GM12878 (cell line): ENCODE measurements at regions not wholly inside any gene's neighbourhood (a gene's known extent, or its start where the extent isn't known, plus 50 kb on each side); places are given as distances from the start of the nearest gene placed in this dataset.

Source experiments
- CBX3 ChIP-seq: fragments of 200-600 bp; sonication (generic); IDR thresholded peaks from 2 replicates; pipeline ENCODE4 v1.6.1; 2016; ENCODE audit warnings: low read depth, borderline replicate concordance
- CEBPB ChIP-seq, 2 experiments: fragments of 150-350 bp in 1 of 2; IDR thresholded peaks; 2 replicates each; pipeline ENCODE4 v1.6.1; 2012 to 2014; ENCODE audit warnings: low read depth in 2 of 2, low read length in 2 of 2, borderline replicate concordance in 1 of 2, inconsistent platforms in 1 of 2
- DPF2 ChIP-seq: fragments of 450-650 bp; IDR thresholded peaks from 2 replicates; pipeline ENCODE4 v1.6.1; 2017; ENCODE audit warnings: mild to moderate bottlenecking
- E2F8 ChIP-seq: fragments of 450-650 bp; IDR thresholded peaks from 2 replicates; pipeline ENCODE4 v1.6.1; 2018; ENCODE audit warnings: mild to moderate bottlenecking, low read depth, moderate library complexity; ENCODE audit not compliant: partially characterized antibody
- EGR1 ChIP-seq, 2 experiments: IDR thresholded peaks; 1 replicate in 1 of 2; 2 replicates in 1 of 2; pipeline ENCODE4 v1.6.1; 2011 to 2012; ENCODE audit warnings: low read depth in 2 of 2, low read length in 2 of 2, borderline replicate concordance in 1 of 2, mild to moderate bottlenecking in 1 of 2, moderate library complexity in 1 of 2
- GABPA ChIP-seq: IDR thresholded peaks from 2 replicates; pipeline ENCODE4 v1.6.1; 2014; ENCODE audit warnings: antibody characterized with exemption, low read depth, mild to moderate bottlenecking, inconsistent platforms
- GATAD2B ChIP-seq: fragments of 450-650 bp; conservative IDR thresholded peaks from 2 replicates; pipeline ENCODE4 v1.6.1; 2017; ENCODE audit warnings: low read depth, mild to moderate bottlenecking, moderate library complexity
- HDGF ChIP-seq: fragments of 450-650 bp; IDR thresholded peaks from 2 replicates; pipeline ENCODE4 v1.6.1; 2016; ENCODE audit warnings: antibody characterized with exemption
- MEF2A ChIP-seq: IDR thresholded peaks from 2 replicates; pipeline ENCODE4 v1.6.1; 2011; ENCODE audit warnings: low read depth, mild to moderate bottlenecking, low read length, moderate library complexity; ENCODE audit not compliant: insufficient read depth
- MYB ChIP-seq: fragments of 150-350 bp; IDR thresholded peaks from 2 replicates; pipeline ENCODE4 v1.6.1; 2014; ENCODE audit warnings: mild to moderate bottlenecking, low read depth, low read length, borderline replicate concordance
- NR2C1 ChIP-seq: fragments of 450-650 bp; IDR thresholded peaks from 2 replicates; pipeline ENCODE4 v1.6.1; 2017; ENCODE audit warnings: antibody characterized with exemption, mild to moderate bottlenecking, moderate library complexity
- NR2C2 ChIP-seq: IDR thresholded peaks from 2 replicates; pipeline ENCODE4 v1.6.1; 2011; ENCODE audit warnings: borderline replicate concordance, low read depth; ENCODE audit not compliant: control insufficient read depth, insufficient read length
- NR2F1 ChIP-seq: fragments of 450-650 bp; conservative IDR thresholded peaks from 2 replicates; pipeline ENCODE4 v1.6.1; 2017; ENCODE audit warnings: mild to moderate bottlenecking
- POU2F2 ChIP-seq: IDR thresholded peaks from 3 replicates; pipeline ENCODE4 v1.6.1; 2011; ENCODE audit warnings: low read depth, mild to moderate bottlenecking, low read length, borderline replicate concordance
- RBBP5 ChIP-seq: fragments of 200-600 bp; sonication (generic); conservative IDR thresholded peaks from 2 replicates; pipeline ENCODE4 v1.6.1; 2016
- RFX5 ChIP-seq: IDR thresholded peaks from 2 replicates; pipeline ENCODE4 v1.6.1; 2011; ENCODE audit warnings: low read depth, low read length, improper control_type of control experiment
- SIN3A ChIP-seq: IDR thresholded peaks from 2 replicates; pipeline ENCODE4 v1.6.1; 2012; ENCODE audit warnings: low read depth, low read length, improper control_type of control experiment
- SIX5 ChIP-seq: IDR thresholded peaks from 2 replicates; pipeline ENCODE4 v1.6.1; 2011; ENCODE audit warnings: mild to moderate bottlenecking, low read depth, low read length, moderate library complexity; ENCODE audit not compliant: severe bottlenecking
- TCF3 ChIP-seq: IDR thresholded peaks from 2 replicates; pipeline ENCODE4 v1.6.1; 2012; ENCODE audit warnings: low read depth, mild to moderate bottlenecking, low read length, borderline replicate concordance; ENCODE audit not compliant: insufficient read depth
- ZNF217 ChIP-seq: fragments of 450-650 bp; IDR thresholded peaks from 2 replicates; pipeline ENCODE4 v1.6.1; 2017; ENCODE audit warnings: antibody characterized with exemption, mild to moderate bottlenecking
- TF ChIP-seq, protein P1 (sequence below): IDR thresholded peaks from 2 replicates; pipeline ENCODE4 v1.6.1; 2011; ENCODE audit warnings: borderline replicate concordance, low read depth, mild to moderate bottlenecking, moderate library complexity, mixed read lengths, low read length; ENCODE audit not compliant: insufficient read depth; ENCODE audit errors: extremely low read length
- TF ChIP-seq, protein P2 (sequence below): fragments of 450-650 bp; IDR thresholded peaks from 2 replicates; pipeline ENCODE4 v1.6.1; 2017; ENCODE audit warnings: mild to moderate bottlenecking, moderate library complexity
- TF ChIP-seq, protein P3 (sequence below): IDR thresholded peaks from 2 replicates; pipeline ENCODE4 v1.6.1; 2011; ENCODE audit warnings: low read depth, mild to moderate bottlenecking, low read length, moderate library complexity, borderline replicate concordance; ENCODE audit errors: extremely low read depth

DNA sequence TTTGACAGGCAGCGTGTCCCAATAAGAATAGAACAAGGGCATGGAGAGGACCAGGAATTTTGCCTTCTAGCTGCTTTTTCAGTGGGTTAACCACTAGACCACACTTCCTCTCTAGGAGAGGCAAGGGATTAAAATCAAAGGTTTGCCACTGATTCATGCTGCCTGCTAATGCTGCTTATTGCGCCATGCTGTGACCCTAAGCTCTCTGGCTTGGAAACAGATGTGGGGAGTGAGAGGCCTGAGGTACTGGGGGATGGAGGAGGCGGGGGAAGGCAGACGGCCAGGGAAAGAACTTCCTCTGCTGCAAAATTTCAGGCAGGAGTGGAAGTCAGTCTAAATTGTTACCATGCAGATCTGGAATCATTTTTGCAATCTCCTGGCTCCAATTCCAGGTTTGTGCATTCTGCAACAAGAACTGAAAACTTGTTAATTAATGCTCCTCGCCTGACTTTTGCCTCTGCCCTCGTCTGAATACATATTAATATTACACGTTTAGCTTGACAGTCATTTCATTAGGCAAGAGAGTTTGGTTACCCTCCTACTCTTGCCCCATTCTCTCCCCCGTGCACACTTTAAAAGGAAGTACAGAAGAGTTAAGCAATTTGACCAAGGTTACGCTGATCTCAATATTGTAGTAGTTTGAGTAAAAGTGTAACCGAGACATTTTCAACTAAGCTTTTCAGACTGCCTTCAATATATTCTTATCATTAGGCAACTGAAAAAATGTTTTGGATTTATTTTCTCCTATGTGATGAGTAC is 121.7 kb upstream of the SPRED1 start (continued):
- TF ChIP-seq, protein P1, sequence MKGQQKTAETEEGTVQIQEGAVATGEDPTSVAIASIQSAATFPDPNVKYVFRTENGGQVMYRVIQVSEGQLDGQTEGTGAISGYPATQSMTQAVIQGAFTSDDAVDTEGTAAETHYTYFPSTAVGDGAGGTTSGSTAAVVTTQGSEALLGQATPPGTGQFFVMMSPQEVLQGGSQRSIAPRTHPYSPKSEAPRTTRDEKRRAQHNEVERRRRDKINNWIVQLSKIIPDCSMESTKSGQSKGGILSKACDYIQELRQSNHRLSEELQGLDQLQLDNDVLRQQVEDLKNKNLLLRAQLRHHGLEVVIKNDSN = no peak
- TF ChIP-seq RFX5 (no peak), EGR1 (IDR thresholded peaks at IDR 0.05; ENCODE audit: borderline replicate concordance in 1 of 2, low read depth in 2 of 2, low read length in 2 of 2) (no peak), NR2C2 (no peak), MYB (no peak), DPF2 (peak; percentile 60), SIN3A (no peak), ZNF217 (peak; percentile 54; the same call in 1 of the 2 replicates), HDGF (no peak), GATAD2B (no peak), SIX5 (no peak), CEBPB (IDR thresholded peaks at IDR 0.05; ENCODE audit: borderline replicate concordance in 1 of 2, low read depth in 2 of 2, low read length in 2 of 2) (no peak), NR2F1 (0 out of 2 replicates have a peak, but pooled peaks have one; percentile 30), E2F8 (no peak), CBX3 (no peak), GABPA (no peak), TCF3 (no peak), RBBP5 (no peak), MEF2A (no peak), NR2C1 (no peak), POU2F2 (no peak)
- TF ChIP-seq, protein P2, sequence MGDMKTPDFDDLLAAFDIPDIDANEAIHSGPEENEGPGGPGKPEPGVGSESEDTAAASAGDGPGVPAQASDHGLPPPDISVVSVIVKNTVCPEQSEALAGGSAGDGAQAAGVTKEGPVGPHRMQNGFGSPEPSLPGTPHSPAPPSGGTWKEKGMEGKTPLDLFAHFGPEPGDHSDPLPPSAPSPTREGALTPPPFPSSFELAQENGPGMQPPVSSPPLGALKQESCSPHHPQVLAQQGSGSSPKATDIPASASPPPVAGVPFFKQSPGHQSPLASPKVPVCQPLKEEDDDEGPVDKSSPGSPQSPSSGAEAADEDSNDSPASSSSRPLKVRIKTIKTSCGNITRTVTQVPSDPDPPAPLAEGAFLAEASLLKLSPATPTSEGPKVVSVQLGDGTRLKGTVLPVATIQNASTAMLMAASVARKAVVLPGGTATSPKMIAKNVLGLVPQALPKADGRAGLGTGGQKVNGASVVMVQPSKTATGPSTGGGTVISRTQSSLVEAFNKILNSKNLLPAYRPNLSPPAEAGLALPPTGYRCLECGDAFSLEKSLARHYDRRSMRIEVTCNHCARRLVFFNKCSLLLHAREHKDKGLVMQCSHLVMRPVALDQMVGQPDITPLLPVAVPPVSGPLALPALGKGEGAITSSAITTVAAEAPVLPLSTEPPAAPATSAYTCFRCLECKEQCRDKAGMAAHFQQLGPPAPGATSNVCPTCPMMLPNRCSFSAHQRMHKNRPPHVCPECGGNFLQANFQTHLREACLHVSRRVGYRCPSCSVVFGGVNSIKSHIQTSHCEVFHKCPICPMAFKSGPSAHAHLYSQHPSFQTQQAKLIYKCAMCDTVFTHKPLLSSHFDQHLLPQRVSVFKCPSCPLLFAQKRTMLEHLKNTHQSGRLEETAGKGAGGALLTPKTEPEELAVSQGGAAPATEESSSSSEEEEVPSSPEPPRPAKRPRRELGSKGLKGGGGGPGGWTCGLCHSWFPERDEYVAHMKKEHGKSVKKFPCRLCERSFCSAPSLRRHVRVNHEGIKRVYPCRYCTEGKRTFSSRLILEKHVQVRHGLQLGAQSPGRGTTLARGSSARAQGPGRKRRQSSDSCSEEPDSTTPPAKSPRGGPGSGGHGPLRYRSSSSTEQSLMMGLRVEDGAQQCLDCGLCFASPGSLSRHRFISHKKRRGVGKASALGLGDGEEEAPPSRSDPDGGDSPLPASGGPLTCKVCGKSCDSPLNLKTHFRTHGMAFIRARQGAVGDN = no peak
- TF ChIP-seq, protein P3, sequence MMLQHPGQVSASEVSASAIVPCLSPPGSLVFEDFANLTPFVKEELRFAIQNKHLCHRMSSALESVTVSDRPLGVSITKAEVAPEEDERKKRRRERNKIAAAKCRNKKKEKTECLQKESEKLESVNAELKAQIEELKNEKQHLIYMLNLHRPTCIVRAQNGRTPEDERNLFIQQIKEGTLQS = no peak
